Skeletal muscle tissue (tissue), 3 donors: ENCODE measurements at regions not wholly inside any gene's neighbourhood (a gene's known extent, or its start where the extent isn't known, plus 50 kb on each side); places are given as distances from the start of the nearest gene placed in this dataset.
"Not testable (repeated sequence)": the region's sequence is repeated elsewhere in the genome, so short reads cannot be mapped to it uniquely, and the experiment has no call there.

Experiments used
- H3K27ac ChIP-seq: one replicate; pipeline ENCODE4 v1.7.0; 2013; ENCODE audit warnings: mild to moderate bottlenecking, low read depth, low read length, inconsistent platforms
- H3K27me3 ChIP-seq, 3 donors: one replicate each; pipeline ENCODE4 v1.7.0; 2013; ENCODE audit warnings: low read length in 3 of 3; ENCODE audit not compliant: control insufficient read depth in 3 of 3, insufficient read depth in 3 of 3
- H3K36me3 ChIP-seq, 3 donors: one replicate each; pipeline ENCODE4 v1.7.0; 2013; ENCODE audit warnings: low read length in 3 of 3; ENCODE audit not compliant: control insufficient read depth in 3 of 3, insufficient read depth in 3 of 3
- H3K4me1 ChIP-seq, 3 donors: one replicate each; pipeline ENCODE4 v1.7.0; 2013; ENCODE audit warnings: low read length in 3 of 3, mild to moderate bottlenecking in 3 of 3; ENCODE audit not compliant: control insufficient read depth in 3 of 3, insufficient read depth in 3 of 3
- H3K4me3 ChIP-seq, 3 donors: one replicate each; pipeline ENCODE4 v1.7.0; 2013; ENCODE audit warnings: low read length in 3 of 3
- H3K9ac ChIP-seq, 3 donors: one replicate each; pipeline ENCODE4 v1.7.0; 2013; ENCODE audit warnings: low read length in 3 of 3, mild to moderate bottlenecking in 3 of 3, moderate library complexity in 2 of 3, low read depth in 1 of 3
- H3K9me3 ChIP-seq, 3 donors: one replicate each; pipeline ENCODE4 v1.7.0; 2013; ENCODE audit warnings: low read length in 3 of 3; ENCODE audit not compliant: control insufficient read depth in 3 of 3
- donor health status: Osteomylitis.

DNA sequence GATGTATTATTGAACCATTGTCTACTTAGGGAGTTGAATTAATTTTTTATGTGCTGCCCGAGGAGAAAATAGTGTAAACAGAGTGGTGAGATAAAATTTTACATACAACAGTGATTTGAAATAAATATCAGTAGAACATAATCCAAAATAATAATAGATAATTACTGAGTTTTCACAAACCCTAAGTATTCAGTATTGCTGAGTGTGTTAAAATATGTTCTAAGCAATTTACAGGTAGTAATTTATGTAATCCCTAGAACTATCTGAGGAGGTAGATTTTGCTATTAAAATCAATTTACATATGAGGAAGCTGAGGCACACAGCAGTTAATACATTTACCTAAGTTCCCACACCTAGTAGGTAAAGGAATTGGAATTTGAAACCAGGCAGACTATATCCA is 134.7 kb upstream of the FAT1 start:
- H3K9ac ChIP-seq = no peak overlapping the region
- no peaks in the 10 kb centered on the region for H3K4me1 ChIP-seq
- no peaks in the 10 kb centered on the region for H3K9me3 ChIP-seq
- no peak overlapping the region for H3K4me3 ChIP-seq
- no peak overlapping the region for H3K27ac ChIP-seq
- H3K36me3 ChIP-seq = no peaks in the 10 kb centered on the region
- no peaks in the 10 kb centered on the region for H3K27me3 ChIP-seq

- H3K27me3 ChIP-seq = no peaks in the 10 kb centered on the region
- no peak overlapping the region for H3K4me3 ChIP-seq
- H3K4me1 ChIP-seq = no peaks in the 10 kb centered on the region
- no peaks in the 10 kb centered on the region for H3K36me3 ChIP-seq
- H3K9ac ChIP-seq = no peak overlapping the region
- H3K27ac ChIP-seq = no peak overlapping the region
- no peaks in the 10 kb centered on the region for H3K9me3 ChIP-seq
These were observed 135.8 kb upstream of the FAT1 start for GRCh38 chr4:186859420-186859819.

- no peak overlapping the region for H3K9ac ChIP-seq
- no peak overlapping the region for H3K4me3 ChIP-seq
- no peaks in the 10 kb centered on the region for H3K9me3 ChIP-seq
- no peaks in the 10 kb centered on the region for H3K36me3 ChIP-seq
- H3K27ac ChIP-seq = no peak overlapping the region
- no peaks in the 10 kb centered on the region for H3K4me1 ChIP-seq
- no peaks in the 10 kb centered on the region for H3K27me3 ChIP-seq
These were observed 137.7 kb upstream of the FAT1 start for GRCh38 chr4:186861317-186861716.

DNA sequence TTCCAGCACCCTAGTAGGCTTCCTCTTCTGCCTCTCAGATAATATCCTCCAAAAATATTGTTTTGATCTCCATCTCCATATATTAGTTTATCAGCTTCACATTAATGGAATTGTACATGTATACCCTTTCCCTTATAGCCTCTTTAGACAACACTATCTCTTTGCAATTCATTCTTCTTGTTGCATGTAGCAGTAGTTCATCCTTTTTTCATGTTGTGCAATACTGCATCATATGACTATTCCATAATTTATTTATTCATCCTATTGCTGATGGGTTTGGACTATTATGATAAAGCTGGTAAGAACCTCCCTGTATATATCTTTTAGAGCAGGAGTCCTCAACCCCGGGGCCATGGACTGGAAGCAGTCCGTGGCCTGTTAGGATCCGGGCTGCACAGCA is 148.2 kb upstream of the FAT1 start:
- no peak overlapping the region for H3K27ac ChIP-seq
- H3K4me1 ChIP-seq = no peaks in the 10 kb centered on the region
- H3K9me3 ChIP-seq = peaks cover 0 to 2% (median 2%) of the 10 kb centered on the region in 3 donors

DNA sequence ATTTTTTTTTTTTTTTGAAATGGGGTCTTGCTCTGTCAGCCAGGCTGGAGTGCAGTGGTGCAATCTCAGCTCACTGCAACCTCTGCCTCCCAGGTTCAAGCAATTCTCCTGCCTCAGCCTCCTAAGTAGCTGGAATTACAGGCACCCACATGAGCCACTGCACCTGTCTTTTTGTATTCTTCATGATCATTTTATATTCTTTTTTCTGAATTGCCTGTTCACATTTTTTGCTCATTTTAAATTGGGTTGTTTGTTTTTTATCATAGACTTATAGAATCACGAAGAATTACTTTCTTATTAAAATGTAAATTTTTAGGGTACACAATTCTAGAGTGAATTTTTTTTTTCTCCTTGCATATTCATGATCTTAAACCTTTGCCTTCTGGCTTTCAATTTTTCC is 149.4 kb upstream of the FAT1 start:
- not testable (repeated sequence) for H3K4me3 ChIP-seq, H3K27me3 ChIP-seq, H3K4me1 ChIP-seq, H3K36me3 ChIP-seq, H3K9me3 ChIP-seq, H3K27ac ChIP-seq, H3K9ac ChIP-seq

More for the DNA sequence above, 148.2 kb upstream of the FAT1 start:
- no peak overlapping the region for H3K9ac ChIP-seq
- H3K4me3 ChIP-seq = no peak overlapping the region
- H3K36me3 ChIP-seq = no peaks in the 10 kb centered on the region
- H3K27me3 ChIP-seq = no peaks in the 10 kb centered on the region

GRCh38 chr4:186875476-186875875 is 151.8 kb upstream of the FAT1 start:
- Histone ChIP-seq H3K27me3 (no peaks in the 10 kb centered on the region), H3K4me3 (no peak overlapping the region), H3K9me3 (peaks cover 0 to 2% (median 2%) of the 10 kb centered on the region in 3 donors), H3K9ac (no peak overlapping the region), H3K4me1 (no peaks in the 10 kb centered on the region), H3K27ac (no peak overlapping the region), H3K36me3 (no peaks in the 10 kb centered on the region)

GRCh38 chr4:186876961-186877626 is 153.4 kb upstream of the FAT1 start:
- Histone ChIP-seq H3K36me3 (no peaks in the 10 kb centered on the region), H3K9ac (no peak overlapping the region), H3K27me3 (no peaks in the 10 kb centered on the region), H3K4me1 (no peaks in the 10 kb centered on the region), H3K4me3 (no peak overlapping the region), H3K27ac (no peak overlapping the region), H3K9me3 (peaks cover 0 to 2% (median 2%) of the 10 kb centered on the region in 3 donors)

DNA sequence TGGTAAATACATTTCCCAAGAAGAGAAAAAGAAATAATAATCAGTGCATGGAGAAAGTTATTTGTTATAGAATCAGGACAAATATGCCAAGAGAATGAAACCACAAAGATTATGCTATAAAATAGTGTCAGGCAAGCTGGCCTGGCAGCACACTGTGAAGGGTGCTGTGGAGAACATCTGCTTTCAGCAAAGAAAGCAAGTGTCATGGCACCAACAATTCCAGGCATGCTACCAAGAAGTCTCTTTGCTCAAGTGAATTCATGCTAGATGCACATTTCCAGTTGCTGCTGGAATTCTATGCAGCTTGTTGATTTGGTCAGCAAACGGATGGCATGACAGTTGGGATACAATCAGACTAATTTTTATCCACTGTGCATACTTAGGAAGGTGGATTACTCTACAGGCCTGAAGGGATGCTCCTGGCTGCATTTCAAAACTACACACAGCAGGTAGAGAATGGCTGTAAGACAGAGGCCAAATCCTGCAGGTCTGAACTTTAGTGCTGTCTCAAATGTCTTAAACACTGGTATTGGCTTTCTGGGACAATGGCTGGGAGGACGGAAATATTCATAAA is 154.6 kb upstream of the FAT1 start:
- peaks cover 0 to 2% (median 2%) of the 10 kb centered on the region in 3 donors for H3K9me3 ChIP-seq
- H3K9ac ChIP-seq = no peak overlapping the region
- no peaks in the 10 kb centered on the region for H3K36me3 ChIP-seq
- no peaks in the 10 kb centered on the region for H3K4me1 ChIP-seq
- no peaks in the 10 kb centered on the region for H3K27me3 ChIP-seq
- H3K4me3 ChIP-seq = no peak overlapping the region
- H3K27ac ChIP-seq = no peak overlapping the region

GRCh38 chr4:186881521-186882220 is 158.0 kb upstream of the FAT1 start:
- Histone ChIP-seq H3K9ac (no peak overlapping the region), H3K27ac (no peak overlapping the region), H3K4me3 (no peak overlapping the region), H3K27me3 (no peaks in the 10 kb centered on the region), H3K9me3 (no peaks in the 10 kb centered on the region), H3K4me1 (no peaks in the 10 kb centered on the region), H3K36me3 (no peaks in the 10 kb centered on the region)

DNA sequence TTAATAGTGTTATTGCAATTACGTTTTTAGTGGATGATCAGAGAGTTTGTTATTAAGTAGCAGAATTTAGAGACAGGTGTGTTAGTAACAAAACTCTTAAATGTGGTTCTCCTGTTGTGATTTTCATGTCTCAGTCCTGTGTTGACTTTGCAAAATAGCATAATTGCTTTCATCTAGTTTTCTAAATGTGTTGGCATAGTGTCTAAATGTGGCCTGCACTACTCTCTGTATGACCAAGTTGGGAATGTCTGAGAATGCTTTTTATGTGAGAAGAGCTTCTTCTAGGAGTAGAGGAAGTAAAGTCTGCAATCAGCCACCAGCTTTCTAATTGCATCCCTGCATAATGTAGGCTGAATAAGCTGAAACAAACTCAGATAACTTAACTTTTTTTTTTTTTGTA is 158.6 kb upstream of the FAT1 start:
- Histone ChIP-seq H3K36me3 (no peaks in the 10 kb centered on the region), H3K4me3 (no peak overlapping the region), H3K9ac (no peak overlapping the region), H3K4me1 (no peaks in the 10 kb centered on the region), H3K27ac (no peak overlapping the region), H3K27me3 (no peaks in the 10 kb centered on the region), H3K9me3 (no peaks in the 10 kb centered on the region)
